ENCODE measurements at regions not wholly inside any gene's neighbourhood (a gene's known extent, or its start where the extent isn't known, plus 50 kb on each side); places are given as distances from the start of the nearest gene placed in this dataset.
A peak's percentile ranks its signal among the peaks of the same experiment; 100 is the strongest.
"Not testable (repeated sequence)": the region's sequence is repeated elsewhere in the genome, so short reads cannot be mapped to it uniquely, and the experiment has no call there.

- intact Hi-C loops (cut with DNase I), result no loop called here
- DNase-seq, result no peak
Measured at GRCh38 chr11:8768625-8769333, 86.2 kb downstream of the RPL27A start.

GRCh38 chr11:8772571-8773519 lies 90.3 kb downstream of the RPL27A start:
- intact Hi-C loops (cut with DNase I), result no loop called here

GRCh38 chr11:8773916-8774539 lies 91.4 kb downstream of the RPL27A start:
- no peak for DNase-seq
- intact Hi-C loops (cut with DNase I), result no loop called here

More at GRCh38 chr11:8772571-8773519, 90.3 kb downstream of the RPL27A start:
- no peak for DNase-seq

- DNase-seq; intact Hi-C loops (cut with DNase I): not testable (repeated sequence)
Measured at GRCh38 chr11:8774916-8775315, 92.3 kb downstream of the RPL27A start.

- intact Hi-C loops (cut with DNase I), result no loop called here
- no peak for DNase-seq
Measured at GRCh38 chr11:8775332-8775731, 92.7 kb downstream of the RPL27A start.

- no peak for DNase-seq
- intact Hi-C loops (cut with DNase I), result no loop called here
Measured at GRCh38 chr11:8775734-8776133, 93.1 kb downstream of the RPL27A start.

- intact Hi-C loops (cut with DNase I), result no loop called here
- DNase-seq, result no peak
Measured at GRCh38 chr11:8776209-8776608, 93.6 kb downstream of the RPL27A start.

- intact Hi-C loops (cut with DNase I), result no loop called here
- peak in 1 of 42 donors; percentile 11 for DNase-seq
Measured at GRCh38 chr11:8777907-8778767, 95.5 kb downstream of the RPL27A start.

- no peak for DNase-seq
- intact Hi-C loops (cut with DNase I), result no loop called here
Measured at GRCh38 chr11:8779107-8779506, 96.5 kb downstream of the RPL27A start.

GRCh38 chr11:8779732-8780131 lies 97.1 kb downstream of the RPL27A start:
- no peak for DNase-seq
- intact Hi-C loops (cut with DNase I), result no loop called here

GRCh38 chr11:8784954-8785353 lies 102.4 kb downstream of the RPL27A start:
- intact Hi-C loops (cut with DNase I), result no loop called here
- DNase-seq, result no peak

GRCh38 chr11:8785457-8785856 lies 102.9 kb downstream of the RPL27A start:
- DNase-seq, result no peak
- intact Hi-C loops (cut with DNase I), result no loop called here

- intact Hi-C loops (cut with DNase I), result no loop called here
- DNase-seq, result no peak
Measured at GRCh38 chr11:8785998-8786397, 103.4 kb downstream of the RPL27A start.

GRCh38 chr11:8786933-8787332 lies 104.3 kb downstream of the RPL27A start:
- no peak for DNase-seq
- intact Hi-C loops (cut with DNase I), result no loop called here

GRCh38 chr11:8787372-8787771 lies 104.8 kb downstream of the RPL27A start:
- intact Hi-C loops (cut with DNase I), result no loop called here
- no peak for DNase-seq

GRCh38 chr11:8788616-8789015 lies 106.0 kb downstream of the RPL27A start:
- no peak for DNase-seq
- intact Hi-C loops (cut with DNase I), result no loop called here

GRCh38 chr11:8789864-8790263 lies 107.3 kb downstream of the RPL27A start:
- intact Hi-C loops (cut with DNase I), result no loop called here
- peak in 1 of 42 donors; percentile 11 for DNase-seq

- no peak for DNase-seq
- intact Hi-C loops (cut with DNase I), result no loop called here
Measured at GRCh38 chr11:8790968-8791367, 108.4 kb downstream of the RPL27A start.

- intact Hi-C loops (cut with DNase I), result no loop called here
- peak in 1 of 42 donors; percentile 5 for DNase-seq
Measured at GRCh38 chr11:8792710-8793109, 110.1 kb downstream of the RPL27A start.

All from head of caudate nucleus (tissue), 42 donors.